Thyroid gland (tissue), 4 donors: ENCODE measurements at regions not wholly inside any gene's neighbourhood (a gene's known extent, or its start where the extent isn't known, plus 50 kb on each side); places are given as distances from the start of the nearest gene placed in this dataset.

Experiments
- DNase-seq, 2 donors: peaks; one replicate each; pipeline ENCODE4 v3.0.0-alpha.2; 2019
- H3K27ac ChIP-seq, 3 donors: fragments of 200-600 bp; sonication (generic); 1 replicate in 2 of 3; 2 replicates in 1 of 3; pipeline ENCODE4 v1.5.1; 2016 to 2019; ENCODE audit warnings: mild to moderate bottlenecking in 1 of 3, moderate library complexity in 1 of 3
- H3K27me3 ChIP-seq: fragments of 200-600 bp; sonication (generic); one replicate; pipeline ENCODE4 v1.5.1; 2019
- H3K36me3 ChIP-seq, 2 donors: fragments of 200-600 bp; sonication (generic); one replicate each; pipeline ENCODE4 v1.5.1; 2016 to 2019
- H3K4me1 ChIP-seq, 2 donors: fragments of 200-600 bp; sonication (generic); one replicate each; pipeline ENCODE4 v1.5.1; 2017 to 2019
- H3K4me3 ChIP-seq, 3 donors: fragments of 200-600 bp; sonication (generic); replicated peaks in 1 of 3; 1 replicate in 2 of 3; 2 replicates in 1 of 3; pipeline ENCODE4 v1.5.1; 2016; ENCODE audit warnings: mild to moderate bottlenecking in 1 of 3
- H3K9me3 ChIP-seq: fragments of 200-600 bp; sonication (generic); one replicate; pipeline ENCODE4 v1.5.1; 2017
- POLR2A ChIP-seq, 2 donors: fragments of 450-650 bp; IDR thresholded peaks; one replicate each; pipeline ENCODE4 v1.6.1; 2017; ENCODE audit warnings: antibody characterized with exemption in 2 of 2, mild to moderate bottlenecking in 2 of 2, moderate library complexity in 1 of 2
- whole genome bisulfite sequencing, 2 donors: methylation state at CpG; one replicate each; pipeline ENCODE4 v1.1.5; 2017; 5-methylcytosine and 5-hydroxymethylcytosine counted together
- intact Hi-C: fragments of 100-400 bp; cut with DNase I; formaldehyde crosslinking; loops from one replicate; pipeline ENCODE4 v1.15.1; 2023
- TF ChIP-seq, protein P1 (sequence below), 6 experiments: fragments of 200-600 bp in 3 of 6; fragments of 450-650 bp in 3 of 6; sonication (generic) in 3 of 6; IDR thresholded peaks; one replicate each; pipeline ENCODE4 v1.5.1; 2016 to 2019; ENCODE audit warnings: antibody characterized with exemption in 6 of 6, mild to moderate bottlenecking in 2 of 6, inconsistent platforms in 1 of 6, moderate library complexity in 1 of 6

- DNase-seq, result no peak
- no peaks in the 10 kb centered on the region for H3K9me3 ChIP-seq
- 93 to 94% methylated on average over 4 of the region's 4 CpGs for WGBS, 2 donors
- H3K27ac ChIP-seq, result no peak overlapping the region
- H3K4me1 ChIP-seq, result no peaks in the 10 kb centered on the region
- H3K36me3 ChIP-seq, result no peaks in the 10 kb centered on the region
- intact Hi-C loops, result no loop called here
- TF ChIP-seq, protein P1, sequence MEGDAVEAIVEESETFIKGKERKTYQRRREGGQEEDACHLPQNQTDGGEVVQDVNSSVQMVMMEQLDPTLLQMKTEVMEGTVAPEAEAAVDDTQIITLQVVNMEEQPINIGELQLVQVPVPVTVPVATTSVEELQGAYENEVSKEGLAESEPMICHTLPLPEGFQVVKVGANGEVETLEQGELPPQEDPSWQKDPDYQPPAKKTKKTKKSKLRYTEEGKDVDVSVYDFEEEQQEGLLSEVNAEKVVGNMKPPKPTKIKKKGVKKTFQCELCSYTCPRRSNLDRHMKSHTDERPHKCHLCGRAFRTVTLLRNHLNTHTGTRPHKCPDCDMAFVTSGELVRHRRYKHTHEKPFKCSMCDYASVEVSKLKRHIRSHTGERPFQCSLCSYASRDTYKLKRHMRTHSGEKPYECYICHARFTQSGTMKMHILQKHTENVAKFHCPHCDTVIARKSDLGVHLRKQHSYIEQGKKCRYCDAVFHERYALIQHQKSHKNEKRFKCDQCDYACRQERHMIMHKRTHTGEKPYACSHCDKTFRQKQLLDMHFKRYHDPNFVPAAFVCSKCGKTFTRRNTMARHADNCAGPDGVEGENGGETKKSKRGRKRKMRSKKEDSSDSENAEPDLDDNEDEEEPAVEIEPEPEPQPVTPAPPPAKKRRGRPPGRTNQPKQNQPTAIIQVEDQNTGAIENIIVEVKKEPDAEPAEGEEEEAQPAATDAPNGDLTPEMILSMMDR (IDR thresholded peaks at IDR 0.05), result no peak
- TF ChIP-seq POLR2A (IDR thresholded peaks at IDR 0.05), result no peak
- no peak overlapping the region for H3K4me3 ChIP-seq
- no peaks in the 10 kb centered on the region for H3K27me3 ChIP-seq
Observed at GRCh38 chr3:16798738-16799137, 86.0 kb upstream of the PLCL2 start.

DNA sequence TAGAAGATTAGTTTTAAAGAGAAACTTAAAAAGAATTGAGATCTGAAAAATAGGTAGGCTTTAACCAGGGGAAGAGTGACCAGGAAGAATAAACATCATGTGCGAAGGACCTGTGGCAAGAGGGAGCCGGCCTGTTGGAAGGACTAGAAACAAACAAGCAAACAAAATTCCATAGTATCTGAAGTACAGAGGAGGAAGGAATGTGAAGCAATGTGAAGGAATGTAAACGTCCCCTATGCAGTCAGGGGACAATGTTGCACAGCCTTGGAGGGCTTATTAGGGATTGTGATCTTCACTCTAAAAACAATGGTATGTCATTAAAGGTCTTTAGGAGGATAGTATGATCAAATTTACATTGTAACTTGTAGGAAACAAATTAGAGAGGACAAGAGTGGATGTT is 84.4 kb upstream of the PLCL2 start:
- Histone ChIP-seq H3K4me3 (no peak overlapping the region), H3K9me3 (no peaks in the 10 kb centered on the region), H3K27ac (no peak overlapping the region), H3K27me3 (no peaks in the 10 kb centered on the region), H3K4me1 (no peaks in the 10 kb centered on the region), H3K36me3 (no peaks in the 10 kb centered on the region)
- intact Hi-C loops, result no loop called here
- WGBS, 2 donors, result 46 to 59% methylated on average over 3 of the region's 3 CpGs
- no peak for TF ChIP-seq POLR2A (IDR thresholded peaks at IDR 0.05)
- TF ChIP-seq, protein P1 (IDR thresholded peaks at IDR 0.05), result no peak
- no peak for DNase-seq

DNA sequence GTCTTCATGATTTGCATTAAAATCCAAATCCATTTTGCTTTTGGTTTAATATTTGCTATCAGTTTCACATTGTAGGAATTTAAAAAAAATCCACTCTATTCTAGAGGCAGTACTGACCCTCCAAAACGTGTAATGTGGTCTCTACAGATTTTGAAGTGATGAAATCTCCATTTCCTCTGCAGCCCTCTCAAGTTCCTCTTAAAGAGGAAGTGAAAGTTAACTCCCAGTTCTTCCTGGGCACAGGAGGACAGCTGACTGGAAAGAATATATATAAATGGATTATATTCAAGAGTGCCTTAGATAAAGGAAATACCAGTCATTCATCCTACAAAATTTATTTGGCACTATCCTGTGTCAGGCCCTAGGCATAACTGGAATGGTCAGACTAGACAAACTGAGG is 83.5 kb upstream of the PLCL2 start:
- Histone ChIP-seq H3K27ac (no peak overlapping the region), H3K4me3 (no peak overlapping the region), H3K4me1 (no peaks in the 10 kb centered on the region), H3K27me3 (no peaks in the 10 kb centered on the region), H3K36me3 (no peaks in the 10 kb centered on the region), H3K9me3 (no peaks in the 10 kb centered on the region)
- TF ChIP-seq, protein P1 (IDR thresholded peaks at IDR 0.05), result no peak
- no peak for TF ChIP-seq POLR2A (IDR thresholded peaks at IDR 0.05)
- no peak for DNase-seq
- intact Hi-C loops, result no loop called here
- 4 to 5% methylated on average over 1 of the region's 1 CpG for WGBS, 2 donors

DNA sequence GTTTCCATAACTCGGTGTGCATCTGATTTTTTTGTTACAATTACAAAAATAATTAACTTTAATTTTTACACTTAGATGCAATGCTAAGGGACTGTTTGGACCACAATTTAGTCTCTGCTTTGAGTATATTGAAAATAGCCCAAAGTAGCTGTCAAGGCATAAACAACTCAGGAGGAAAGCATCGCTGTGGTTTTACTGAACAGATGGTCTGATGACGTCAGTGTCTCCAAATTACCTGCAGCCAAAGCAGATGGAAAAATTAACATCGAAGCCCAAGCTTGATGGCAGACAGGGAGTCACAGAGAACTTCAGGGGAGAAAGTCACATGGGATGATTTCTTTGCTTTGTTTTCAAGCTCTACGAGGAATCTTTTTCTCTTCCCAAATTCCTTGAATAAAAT is 83.1 kb upstream of the PLCL2 start:
- WGBS, 2 donors, result 69 to 75% methylated on average over 5 of the region's 5 CpGs
- no peaks in the 10 kb centered on the region for H3K36me3 ChIP-seq
- H3K4me3 ChIP-seq, result no peak overlapping the region
- intact Hi-C loops, result no loop called here
- no peak for DNase-seq
- H3K4me1 ChIP-seq, result no peaks in the 10 kb centered on the region
- H3K27me3 ChIP-seq, result no peaks in the 10 kb centered on the region
- TF ChIP-seq, protein P1 (IDR thresholded peaks at IDR 0.05), result no peak
- no peak for TF ChIP-seq POLR2A (IDR thresholded peaks at IDR 0.05)
- no peak overlapping the region for H3K27ac ChIP-seq
- no peaks in the 10 kb centered on the region for H3K9me3 ChIP-seq

GRCh38 chr3:16802389-16802788 is 82.4 kb upstream of the PLCL2 start:
- intact Hi-C loops, result no loop called here
- H3K9me3 ChIP-seq, result no peaks in the 10 kb centered on the region
- TF ChIP-seq, protein P1 (IDR thresholded peaks at IDR 0.05), result no peak
- TF ChIP-seq POLR2A (IDR thresholded peaks at IDR 0.05), result no peak
- no peak overlapping the region for H3K27ac ChIP-seq
- DNase-seq, result no peak
- no peaks in the 10 kb centered on the region for H3K27me3 ChIP-seq
- 69 to 77% methylated on average over 3 of the region's 3 CpGs for WGBS, 2 donors
- no peak overlapping the region for H3K4me3 ChIP-seq
- H3K4me1 ChIP-seq, result no peaks in the 10 kb centered on the region
- no peaks in the 10 kb centered on the region for H3K36me3 ChIP-seq
